ENCODE measurements at regions not wholly inside any gene's neighbourhood (a gene's known extent, or its start where the extent isn't known, plus 50 kb on each side); places are given as distances from the start of the nearest gene placed in this dataset.
A peak's percentile ranks its signal among the peaks of the same experiment; 100 is the strongest.

DNA sequence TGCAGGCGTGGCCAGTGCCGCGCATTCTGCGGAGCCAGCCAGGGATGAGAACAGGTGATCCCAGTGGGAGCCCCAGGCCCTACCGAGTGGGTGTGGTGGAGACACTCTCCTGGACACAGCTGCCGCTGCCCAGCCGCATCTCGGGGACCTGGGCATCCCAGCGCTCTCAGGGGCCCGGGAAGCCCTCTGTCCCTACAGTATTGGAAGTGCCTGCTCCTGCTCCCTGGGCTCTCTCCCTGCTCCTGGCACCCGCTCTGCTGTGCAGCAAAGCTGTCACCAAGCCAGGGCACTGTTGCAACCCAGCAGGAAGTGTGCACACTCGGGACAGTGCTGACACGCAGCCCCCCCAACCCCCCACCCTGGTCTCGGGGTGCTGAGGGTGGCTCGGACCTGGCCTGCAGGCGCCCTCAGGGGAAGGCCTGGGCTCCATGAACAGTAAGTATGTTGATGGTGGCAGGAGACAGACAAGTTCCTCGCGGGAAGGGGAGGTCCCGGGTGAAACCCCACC lies 1177.4 kb upstream of the GBE1 start:
- no peak for DNase-seq

GRCh38 chr3:82927309-82928253 lies 1166.1 kb upstream of the GBE1 start:
- DNase-seq, result no peak

DNA sequence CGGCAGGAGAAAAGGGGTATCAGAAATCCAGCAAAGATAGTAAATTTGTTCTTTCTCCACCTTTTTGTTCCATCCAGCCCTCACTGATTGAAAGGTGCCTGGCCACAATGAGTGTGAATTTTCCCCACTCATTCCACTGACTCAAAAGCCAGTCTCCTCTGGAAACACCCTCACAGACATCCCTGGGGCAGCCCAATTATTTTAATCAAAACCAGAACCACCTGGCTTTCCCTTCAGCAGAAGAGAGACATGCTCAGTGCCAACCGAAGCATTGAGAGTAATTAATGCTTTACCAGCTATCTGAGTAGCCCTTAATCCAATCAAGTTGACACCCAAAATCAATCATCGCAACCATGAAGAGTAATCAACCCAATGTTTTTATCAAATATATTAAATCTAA lies 1129.6 kb upstream of the GBE1 start:
- no peak for DNase-seq

- no peak for DNase-seq
These were observed 1121.6 kb upstream of the GBE1 start for GRCh38 chr3:82883072-82883471.

GRCh38 chr3:82875401-82875800 lies 1114.0 kb upstream of the GBE1 start:
- DNase-seq, result peak; percentile 20

- DNase-seq, result no peak
These were observed 1078.4 kb upstream of the GBE1 start for GRCh38 chr3:82839871-82840270.

DNA sequence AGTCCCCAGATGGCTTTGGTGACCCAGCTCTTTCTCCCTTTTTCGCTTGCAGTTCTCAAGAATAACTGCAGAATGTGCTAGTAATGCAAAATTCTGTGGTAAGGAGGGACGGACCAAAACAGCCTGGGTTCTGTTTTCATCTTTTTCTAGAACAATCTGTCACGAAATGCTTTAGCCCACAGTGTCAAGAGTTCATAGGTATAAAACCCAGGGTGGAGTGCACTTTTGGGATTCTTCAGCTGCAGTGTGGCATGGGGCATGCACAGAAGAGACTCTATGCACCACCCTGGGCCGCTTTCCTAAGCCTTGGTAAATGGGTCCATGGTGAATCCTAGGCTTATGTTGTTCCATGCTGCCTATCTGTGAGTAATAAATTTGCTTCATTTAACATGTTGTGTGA lies 1072.7 kb upstream of the GBE1 start:
- DNase-seq, result no peak

DNA sequence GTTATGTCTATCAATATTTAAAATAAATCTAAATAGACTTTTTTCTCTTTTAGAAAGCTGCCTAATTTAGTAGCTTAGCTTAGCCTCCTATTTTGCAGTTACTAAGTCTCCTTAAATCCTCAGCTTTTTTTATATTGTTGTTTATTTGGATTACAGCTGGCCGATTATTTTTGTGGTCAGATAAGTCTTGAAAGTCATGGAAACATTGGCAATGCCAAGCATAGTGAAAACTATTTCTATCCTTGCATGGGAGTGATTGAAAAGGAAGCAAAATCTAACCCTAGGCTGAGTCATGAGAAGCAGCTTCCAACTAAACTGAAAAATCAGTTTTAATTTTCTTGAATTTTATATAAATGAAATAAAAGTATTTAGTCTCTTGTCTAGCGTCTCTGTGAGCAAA lies 1063.0 kb upstream of the GBE1 start:
- DNase-seq, result no peak

DNA sequence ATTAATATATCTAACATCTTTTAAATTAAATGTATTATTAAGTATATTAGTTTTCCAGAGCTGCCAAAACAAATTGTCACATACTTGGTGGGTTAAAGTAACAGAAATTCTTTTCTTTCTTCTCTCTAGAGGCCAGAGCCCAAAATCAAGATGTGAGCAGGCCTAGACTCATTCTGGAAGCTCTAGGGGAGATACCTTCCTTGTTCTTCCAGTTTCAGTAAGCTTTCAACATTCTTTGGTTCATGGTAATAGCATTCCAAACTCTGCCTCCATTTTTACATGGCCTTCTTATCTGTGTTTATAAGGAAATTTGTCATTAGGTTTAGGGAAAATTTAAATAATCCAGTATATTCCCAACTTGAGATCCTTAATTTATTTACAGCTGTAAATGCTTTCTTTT lies 1054.6 kb upstream of the GBE1 start:
- no peak for DNase-seq

- no peak for DNase-seq
These were observed 1054.1 kb upstream of the GBE1 start for GRCh38 chr3:82815417-82816058.

DNA sequence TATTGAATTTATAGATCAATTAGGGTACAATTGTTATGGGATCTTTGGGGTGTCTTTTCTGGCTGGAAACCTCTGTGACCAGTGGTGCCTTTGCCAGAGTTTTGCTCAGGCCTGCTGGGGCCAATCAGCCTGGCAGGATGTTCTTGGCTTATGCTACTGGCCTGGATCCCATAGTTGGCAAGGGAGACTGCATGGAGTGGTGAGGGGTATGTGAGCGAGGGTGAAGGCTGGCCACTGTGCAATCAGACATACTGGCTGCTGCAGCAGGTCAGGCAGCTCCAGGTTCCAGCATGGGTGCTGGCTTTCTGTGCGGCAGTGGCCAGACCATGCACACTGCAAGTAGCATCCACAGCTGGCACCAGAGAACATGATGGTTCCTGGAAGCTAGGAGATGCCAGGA lies 1053.2 kb upstream of the GBE1 start:
- no peak for DNase-seq

GRCh38 chr3:82807781-82808180 lies 1046.3 kb upstream of the GBE1 start:
- DNase-seq, result no peak

DNA sequence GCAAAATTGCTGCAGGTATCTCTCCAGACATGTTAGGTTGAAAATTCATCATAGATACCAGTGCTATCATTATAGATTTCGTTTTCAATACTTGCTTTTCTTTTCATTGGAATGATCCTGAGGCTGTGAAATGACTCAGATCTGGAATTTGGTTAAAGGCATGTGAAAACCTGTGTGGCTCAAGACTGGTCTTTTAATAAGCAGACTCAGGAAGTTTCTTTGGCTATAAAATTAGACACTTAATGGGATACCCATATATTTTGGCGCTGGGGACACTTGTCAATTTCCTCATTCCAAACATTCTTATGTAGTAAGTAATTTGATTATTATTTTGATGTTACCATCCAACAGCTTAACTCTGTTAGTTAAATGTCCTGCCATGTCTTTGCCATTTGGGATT lies 1041.1 kb upstream of the GBE1 start:
- no peak for DNase-seq

- no peak for DNase-seq
These were observed 1038.8 kb upstream of the GBE1 start for GRCh38 chr3:82800248-82800647.

GRCh38 chr3:82796765-82797164 lies 1035.3 kb upstream of the GBE1 start:
- DNase-seq, result no peak

GRCh38 chr3:82791241-82791640 lies 1029.8 kb upstream of the GBE1 start:
- DNase-seq, result no peak

- DNase-seq, result no peak
These were observed 1029.1 kb upstream of the GBE1 start for GRCh38 chr3:82790307-82791097.

GRCh38 chr3:82783194-82783593 lies 1021.7 kb upstream of the GBE1 start:
- DNase-seq, result no peak

GRCh38 chr3:82773207-82773606 lies 1011.8 kb upstream of the GBE1 start:
- no peak for DNase-seq

- DNase-seq, result no peak
These were observed 1003.1 kb upstream of the GBE1 start for GRCh38 chr3:82764521-82764920.

DNA sequence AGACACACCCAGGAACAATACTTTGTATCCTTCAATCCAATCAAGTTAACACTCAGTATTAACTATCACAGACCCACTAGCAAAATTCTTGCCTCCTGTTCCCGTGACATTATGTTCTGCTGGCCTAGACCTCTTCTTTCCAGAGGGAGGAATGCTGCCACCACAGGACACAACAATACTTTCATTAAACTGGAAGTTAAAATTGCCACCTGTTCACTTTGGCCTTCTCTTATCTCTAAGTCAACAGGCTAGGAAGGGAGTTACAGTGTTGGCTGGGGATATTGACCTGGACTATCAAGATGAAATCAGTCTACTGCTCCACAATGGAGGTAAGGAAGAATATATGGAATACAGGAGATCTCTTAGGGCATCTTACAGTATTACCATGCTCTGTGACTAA lies 1000.4 kb upstream of the GBE1 start:
- DNase-seq, result no peak

GRCh38 chr3:82745544-82745943 lies 984.1 kb upstream of the GBE1 start:
- DNase-seq, result no peak

GRCh38 chr3:82743196-82743595 lies 981.8 kb upstream of the GBE1 start:
- no peak for DNase-seq

Measured in fibroblast of skin of scalp (primary cell).